ENCODE measurements at regions not wholly inside any gene's neighbourhood (a gene's known extent, or its start where the extent isn't known, plus 50 kb on each side); places are given as distances from the start of the nearest gene placed in this dataset.

GRCh38 chr21:24832961-24833360 lies 774.3 kb downstream of the MRPL39 start:
- no peak overlapping the region for H3K27ac Mint-ChIP-seq
- TF ChIP-seq CTCF (IDR thresholded peaks at IDR 0.05; ENCODE audit: unreplicated experiment) = no peak
- no peaks in the 10 kb centered on the region for H3K27me3 Mint-ChIP-seq (ENCODE audit: low read depth)
- DNase-seq (ENCODE audit: low spot score in 2 of 2, unreplicated experiment in 2 of 2) = no peak
- H3K36me3 Mint-ChIP-seq = no peaks in the 10 kb centered on the region
- H3K4me3 Mint-ChIP-seq = no peak overlapping the region
- no peaks in the 10 kb centered on the region for H3K4me1 Mint-ChIP-seq
- peaks cover 7% of the 10 kb centered on the region for H3K9me3 Mint-ChIP-seq

- no peaks in the 10 kb centered on the region for H3K4me1 Mint-ChIP-seq
- no peak overlapping the region for H3K27ac Mint-ChIP-seq
- no peak for TF ChIP-seq CTCF (IDR thresholded peaks at IDR 0.05; ENCODE audit: unreplicated experiment)
- peaks cover 9% of the 10 kb centered on the region for H3K9me3 Mint-ChIP-seq
- H3K27me3 Mint-ChIP-seq (ENCODE audit: low read depth) = no peaks in the 10 kb centered on the region
- DNase-seq (ENCODE audit: low spot score in 2 of 2, unreplicated experiment in 2 of 2) = no peak
- H3K4me3 Mint-ChIP-seq = no peak overlapping the region
- H3K36me3 Mint-ChIP-seq = no peaks in the 10 kb centered on the region
Observed at GRCh38 chr21:24829397-24829796, 777.9 kb downstream of the MRPL39 start.

GRCh38 chr21:24826822-24827221 lies 780.5 kb downstream of the MRPL39 start:
- H3K27me3 Mint-ChIP-seq (ENCODE audit: low read depth) = no peaks in the 10 kb centered on the region
- no peaks in the 10 kb centered on the region for H3K4me1 Mint-ChIP-seq
- DNase-seq (ENCODE audit: low spot score in 2 of 2, unreplicated experiment in 2 of 2) = no peak
- no peaks in the 10 kb centered on the region for H3K36me3 Mint-ChIP-seq
- no peak for TF ChIP-seq CTCF (IDR thresholded peaks at IDR 0.05; ENCODE audit: unreplicated experiment)
- H3K9me3 Mint-ChIP-seq = peaks cover 19% of the 10 kb centered on the region
- H3K4me3 Mint-ChIP-seq = no peak overlapping the region
- H3K27ac Mint-ChIP-seq = no peak overlapping the region

- Mint-ChIP-seq H3K4me3 (no peak overlapping the region), H3K4me1 (no peaks in the 10 kb centered on the region), H3K9me3 (peaks cover 19% of the 10 kb centered on the region), H3K36me3 (no peaks in the 10 kb centered on the region), H3K27me3 (ENCODE audit: low read depth) (no peaks in the 10 kb centered on the region), H3K27ac (no peak overlapping the region)
- TF ChIP-seq CTCF (IDR thresholded peaks at IDR 0.05; ENCODE audit: unreplicated experiment) = no peak
- DNase-seq (ENCODE audit: low spot score in 2 of 2, unreplicated experiment in 2 of 2) = no peak
Observed at GRCh38 chr21:24825348-24825747, 781.9 kb downstream of the MRPL39 start.

- Mint-ChIP-seq H3K27me3 (ENCODE audit: low read depth) (no peaks in the 10 kb centered on the region), H3K9me3 (peaks cover 19% of the 10 kb centered on the region), H3K36me3 (no peaks in the 10 kb centered on the region), H3K4me3 (no peak overlapping the region), H3K27ac (no peak overlapping the region), H3K4me1 (no peaks in the 10 kb centered on the region)
- no peak for TF ChIP-seq CTCF (IDR thresholded peaks at IDR 0.05; ENCODE audit: unreplicated experiment)
- no peak for DNase-seq (ENCODE audit: low spot score in 2 of 2, unreplicated experiment in 2 of 2)
Observed at GRCh38 chr21:24824209-24824608, 783.1 kb downstream of the MRPL39 start.

- Mint-ChIP-seq H3K9me3 (peaks cover 22% of the 10 kb centered on the region), H3K27me3 (ENCODE audit: low read depth) (no peaks in the 10 kb centered on the region)
Observed at GRCh38 chr21:24823247-24823646, 784.0 kb downstream of the MRPL39 start.

More at GRCh38 chr21:24823247-24823646, 784.0 kb downstream of the MRPL39 start:
- H3K27ac Mint-ChIP-seq = no peak overlapping the region
- no peaks in the 10 kb centered on the region for H3K36me3 Mint-ChIP-seq
- no peak overlapping the region for H3K4me3 Mint-ChIP-seq
- H3K4me1 Mint-ChIP-seq = no peaks in the 10 kb centered on the region
- no peak for TF ChIP-seq CTCF (IDR thresholded peaks at IDR 0.05; ENCODE audit: unreplicated experiment)
- no peak for DNase-seq (ENCODE audit: low spot score in 2 of 2, unreplicated experiment in 2 of 2)

All from mesothelial cell of epicardium (in vitro differentiated cells).